NCI-H1930 (cell line): ENCODE measurements at regions not wholly inside any gene's neighbourhood (a gene's known extent, or its start where the extent isn't known, plus 50 kb on each side); places are given as distances from the start of the nearest gene placed in this dataset.
"Not testable (repeated sequence)": the region's sequence is repeated elsewhere in the genome, so short reads cannot be mapped to it uniquely, and the experiment has no call there.

Experiments
- DNase-seq, 2 experiments: peaks; one replicate each; lab custom pipeline; 2025; lab: John Stamatoyannopoulos, UW

GRCh38 chr5:44942524-44943001, 133.8 kb downstream of the MRPS30 start:
- DNase-seq = no peak

- DNase-seq = no peak
Observed at GRCh38 chr5:44943647-44944046, 134.9 kb downstream of the MRPS30 start.

DNA sequence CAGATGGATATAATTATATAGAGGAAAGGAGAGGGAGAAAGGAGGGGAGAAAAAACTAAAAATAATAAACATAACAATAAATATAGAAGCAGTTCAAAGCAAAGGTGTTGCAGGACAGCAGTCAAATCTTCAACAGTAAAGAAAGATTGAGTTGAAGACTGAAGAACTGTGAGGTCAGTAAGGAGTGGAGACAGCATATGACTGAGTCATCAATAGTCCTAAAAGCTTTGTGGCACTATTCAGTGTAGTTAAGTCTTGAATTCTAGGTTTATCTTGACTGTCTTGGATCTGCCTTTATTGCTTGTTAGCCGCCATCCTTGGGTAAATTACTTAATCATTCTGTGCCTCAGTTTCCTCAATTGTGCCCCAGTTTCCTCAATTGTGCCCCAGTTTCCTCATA, 137.0 kb downstream of the MRPS30 start:
- no peak for DNase-seq

DNA sequence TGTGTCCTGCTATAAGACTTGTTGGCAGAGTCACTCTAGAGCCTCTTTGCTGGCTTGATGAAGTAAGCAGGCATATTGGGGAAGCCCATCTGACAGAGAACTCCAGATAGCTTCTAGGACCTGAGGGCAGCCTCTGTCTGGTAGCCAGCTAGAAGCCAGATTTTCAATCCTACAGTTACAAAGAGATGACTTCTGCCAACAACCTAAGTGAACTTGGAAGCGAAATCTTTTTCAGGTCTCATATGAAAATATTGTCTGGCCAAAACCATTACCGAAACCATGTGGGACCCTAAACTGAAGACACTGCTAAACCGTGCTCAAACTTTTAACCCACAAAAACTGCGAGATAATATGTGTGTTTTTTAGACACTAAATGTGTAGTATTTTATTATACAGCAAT, 140.9 kb downstream of the MRPS30 start:
- no peak for DNase-seq

DNA sequence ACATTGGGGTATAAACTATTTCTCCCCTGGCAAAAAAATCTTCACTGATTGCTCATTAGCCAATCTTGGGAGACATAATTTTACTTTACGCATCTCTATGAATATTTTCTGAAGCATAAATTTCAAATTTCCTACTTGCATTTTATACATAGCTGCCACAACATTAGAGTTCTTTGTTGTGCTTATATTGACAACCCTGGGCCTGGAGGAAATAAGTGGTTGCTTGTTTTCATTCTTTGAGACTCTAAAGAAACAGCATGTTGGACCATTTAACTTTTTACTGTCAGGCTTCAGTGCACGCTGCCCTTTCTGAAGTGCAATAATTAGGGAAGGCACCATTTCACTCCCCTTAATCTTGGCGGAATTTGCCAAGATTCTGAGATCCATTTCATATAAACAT, 142.6 kb downstream of the MRPS30 start:
- no peak for DNase-seq

DNA sequence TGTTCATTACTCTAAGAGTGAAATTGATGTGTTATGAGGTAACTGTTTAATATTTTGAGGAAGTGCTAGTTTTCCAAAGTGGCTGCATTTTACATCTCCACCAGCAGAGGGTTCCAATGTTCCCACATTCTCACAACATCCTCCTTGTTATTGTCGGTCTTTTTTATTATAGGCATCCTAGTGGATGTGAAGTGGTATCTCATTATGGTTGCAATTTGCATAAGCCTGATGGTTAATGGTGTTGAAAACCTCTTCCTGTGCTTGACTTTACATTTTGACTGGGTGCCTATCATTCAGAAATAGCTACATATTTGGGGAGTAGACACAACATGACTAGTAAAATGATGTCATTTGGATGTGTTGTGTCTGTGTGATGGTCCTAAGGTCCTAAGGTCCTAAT, 143.6 kb downstream of the MRPS30 start:
- DNase-seq = no peak

- DNase-seq = no peak
Observed at GRCh38 chr5:44953078-44953477, 144.3 kb downstream of the MRPS30 start.

DNA sequence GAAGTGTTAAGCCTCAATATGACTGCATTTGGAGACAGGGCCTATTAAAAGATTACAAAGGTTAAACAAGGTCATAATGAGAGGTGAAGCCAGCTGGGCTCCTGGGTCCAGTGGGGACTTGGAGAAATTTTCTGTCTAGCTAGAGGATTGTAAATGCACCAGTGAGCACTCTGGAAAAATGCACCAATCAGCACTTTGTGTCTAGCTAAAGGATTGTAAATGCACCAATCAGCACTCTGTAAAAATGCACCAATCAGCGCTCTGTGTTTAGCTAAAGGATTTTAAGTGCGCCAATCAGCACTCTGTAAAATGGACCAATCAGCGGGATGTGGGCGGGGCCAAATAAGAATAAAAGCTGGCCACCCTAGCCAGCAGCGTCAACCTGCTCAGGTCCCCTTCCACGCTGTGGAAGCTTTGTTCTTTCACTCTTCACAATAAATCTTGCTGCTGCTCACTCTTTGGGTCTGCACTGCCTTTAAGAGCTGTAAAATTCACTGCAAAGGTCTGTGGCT, 150.3 kb downstream of the MRPS30 start:
- not testable (repeated sequence) for DNase-seq

GRCh38 chr5:44969825-44970224, 161.1 kb downstream of the MRPS30 start:
- DNase-seq = no peak

DNA sequence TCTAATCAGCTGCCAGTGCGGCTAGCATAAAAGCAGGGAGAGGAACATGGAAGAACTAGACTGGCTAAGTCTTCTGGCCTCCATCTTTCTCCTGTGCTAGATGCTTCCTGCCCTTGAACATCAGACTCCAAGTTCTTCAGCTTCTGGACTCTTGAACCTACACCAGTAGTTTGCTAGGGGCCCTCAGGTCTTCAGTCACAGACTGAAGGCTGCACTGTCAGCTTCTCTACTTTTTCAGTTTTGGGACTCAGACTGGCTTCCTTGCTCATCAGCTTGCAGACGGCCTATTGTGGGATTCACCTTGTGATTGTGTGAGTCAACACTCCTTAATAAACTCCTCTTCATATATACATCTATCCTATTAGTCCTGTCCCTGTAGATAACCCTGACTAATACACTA, 162.2 kb downstream of the MRPS30 start:
- DNase-seq = not testable (repeated sequence)

DNA sequence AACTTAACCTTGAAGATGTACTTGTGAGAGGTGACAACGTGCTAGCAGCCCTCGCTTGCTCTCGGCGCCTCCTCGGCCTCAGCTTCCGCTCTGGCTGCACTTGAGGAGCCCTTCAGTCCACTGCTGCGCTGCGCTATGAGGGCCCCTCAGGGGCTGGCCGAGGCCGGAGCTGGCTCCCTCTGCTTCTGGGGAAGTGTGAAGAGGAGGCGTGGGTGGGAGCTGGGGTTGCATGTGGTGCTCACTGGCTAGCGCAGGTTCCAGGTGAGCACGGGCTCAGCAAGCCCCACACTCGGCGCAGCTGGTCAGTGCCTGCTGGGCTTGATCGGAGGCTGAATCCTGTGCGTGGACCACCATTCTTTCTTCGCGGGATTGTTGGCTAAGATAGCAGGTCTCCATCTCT, 166.1 kb downstream of the MRPS30 start:
- no peak for DNase-seq

- DNase-seq = no peak
Observed at GRCh38 chr5:44981708-44982107, 173.0 kb downstream of the MRPS30 start.

- no peak for DNase-seq
Observed at GRCh38 chr5:44983006-44983405, 174.3 kb downstream of the MRPS30 start.

GRCh38 chr5:44987026-44987425, 178.3 kb downstream of the MRPS30 start:
- DNase-seq = no peak

DNA sequence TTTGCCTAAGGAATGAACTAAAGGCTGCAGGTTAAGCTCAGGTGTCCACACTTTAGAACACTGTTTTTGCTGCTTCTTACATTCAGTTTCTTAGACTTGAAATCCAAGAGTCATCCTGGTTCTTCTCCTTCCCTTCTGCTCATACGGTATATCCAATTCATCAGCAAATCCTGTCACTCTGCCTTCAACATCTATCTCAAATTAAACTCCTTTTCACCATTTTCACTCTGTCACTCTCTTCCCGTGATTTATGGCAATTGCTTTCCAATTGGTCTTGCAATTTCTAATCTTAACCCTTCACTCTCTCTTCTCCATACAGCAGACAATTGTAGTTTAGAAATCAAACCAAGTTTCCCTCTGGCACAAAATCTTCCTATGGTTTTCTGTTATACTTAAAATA, 182.9 kb downstream of the MRPS30 start:
- no peak for DNase-seq

- no peak for DNase-seq
Observed at GRCh38 chr5:44993286-44993685, 184.5 kb downstream of the MRPS30 start.

- no peak for DNase-seq
Observed at GRCh38 chr5:44997506-44997905, 188.8 kb downstream of the MRPS30 start.

DNA sequence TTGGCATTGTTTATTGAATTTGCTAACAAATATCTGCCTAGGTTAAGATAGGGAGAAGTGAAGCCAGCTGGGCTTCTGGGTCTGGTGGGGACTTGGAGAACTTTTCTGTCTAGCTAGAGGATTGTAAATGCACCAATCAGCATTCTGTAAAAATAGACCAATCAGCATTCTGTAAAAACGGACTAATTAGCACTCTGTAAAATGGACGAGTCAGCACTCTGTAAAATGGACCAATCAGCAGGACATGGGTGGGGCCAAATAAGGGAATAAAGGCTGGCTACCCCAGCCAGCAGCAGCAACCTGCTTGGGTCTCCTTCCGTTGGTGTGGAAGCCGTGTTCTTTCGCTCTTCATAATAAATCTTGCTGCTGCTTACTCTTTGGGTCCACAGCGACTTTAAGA, 198.4 kb downstream of the MRPS30 start:
- DNase-seq = not testable (repeated sequence)

- no peak for DNase-seq
Observed at GRCh38 chr5:45017568-45017967, 208.8 kb downstream of the MRPS30 start.

- DNase-seq = no peak
Observed at GRCh38 chr5:45029553-45029952, 220.8 kb downstream of the MRPS30 start.

- no peak for DNase-seq
Observed at GRCh38 chr5:45035991-45036390, 227.2 kb downstream of the MRPS30 start.

- no peak for DNase-seq
Observed at GRCh38 chr5:45037927-45038326, 229.2 kb downstream of the MRPS30 start.

GRCh38 chr5:45038366-45038987, 229.7 kb downstream of the MRPS30 start:
- peak in 1 of 2 experiments; percentile 49 for DNase-seq

DNA sequence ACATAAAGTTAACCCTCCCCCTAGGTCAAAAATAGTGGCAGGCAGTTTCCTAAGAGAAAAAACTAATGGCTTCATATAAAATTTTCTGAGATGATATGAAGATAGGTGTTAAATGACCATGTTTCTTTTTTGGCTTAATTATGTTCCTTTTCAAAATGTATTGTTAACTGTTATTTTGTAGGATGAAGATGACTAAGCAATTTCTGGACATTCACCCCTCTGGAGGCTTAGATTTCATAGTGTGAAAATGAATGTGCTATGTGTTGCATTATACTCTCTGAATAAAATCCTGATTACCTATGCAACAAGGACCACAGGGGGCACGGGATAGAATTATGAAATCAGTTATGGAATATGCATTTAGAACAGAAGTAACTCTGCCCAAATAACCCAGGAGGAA, 233.5 kb downstream of the MRPS30 start:
- peak; percentile 18 to 67 for DNase-seq
